ENCODE measurements at regions not wholly inside any gene's neighbourhood (a gene's known extent, or its start where the extent isn't known, plus 50 kb on each side); places are given as distances from the start of the nearest gene placed in this dataset.

DNA sequence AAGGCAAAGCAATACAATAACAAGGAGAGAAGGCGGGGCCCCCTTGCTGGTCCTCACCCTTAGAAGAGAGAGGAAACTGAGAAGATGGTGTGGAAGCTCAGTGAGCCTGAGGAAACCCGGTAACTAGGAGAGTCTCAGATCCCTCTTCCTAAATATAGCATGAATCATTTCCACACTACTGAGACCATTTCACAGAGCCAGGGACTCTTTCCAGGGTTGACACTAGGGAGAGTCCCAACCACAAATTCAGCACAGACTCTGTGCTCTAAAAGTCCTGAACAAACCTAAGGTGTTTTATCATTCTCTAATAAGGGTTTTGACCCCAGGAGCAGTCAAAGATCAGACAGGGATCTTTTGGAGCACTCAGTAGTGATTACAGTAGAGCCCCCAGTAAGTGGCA lies 647.7 kb downstream of the KCNT2 start:
- TF ChIP-seq ZNF282 (CRISPR knock-in tag; IDR thresholded peaks at IDR 0.05): no peak
- TF ChIP-seq, protein P1, sequence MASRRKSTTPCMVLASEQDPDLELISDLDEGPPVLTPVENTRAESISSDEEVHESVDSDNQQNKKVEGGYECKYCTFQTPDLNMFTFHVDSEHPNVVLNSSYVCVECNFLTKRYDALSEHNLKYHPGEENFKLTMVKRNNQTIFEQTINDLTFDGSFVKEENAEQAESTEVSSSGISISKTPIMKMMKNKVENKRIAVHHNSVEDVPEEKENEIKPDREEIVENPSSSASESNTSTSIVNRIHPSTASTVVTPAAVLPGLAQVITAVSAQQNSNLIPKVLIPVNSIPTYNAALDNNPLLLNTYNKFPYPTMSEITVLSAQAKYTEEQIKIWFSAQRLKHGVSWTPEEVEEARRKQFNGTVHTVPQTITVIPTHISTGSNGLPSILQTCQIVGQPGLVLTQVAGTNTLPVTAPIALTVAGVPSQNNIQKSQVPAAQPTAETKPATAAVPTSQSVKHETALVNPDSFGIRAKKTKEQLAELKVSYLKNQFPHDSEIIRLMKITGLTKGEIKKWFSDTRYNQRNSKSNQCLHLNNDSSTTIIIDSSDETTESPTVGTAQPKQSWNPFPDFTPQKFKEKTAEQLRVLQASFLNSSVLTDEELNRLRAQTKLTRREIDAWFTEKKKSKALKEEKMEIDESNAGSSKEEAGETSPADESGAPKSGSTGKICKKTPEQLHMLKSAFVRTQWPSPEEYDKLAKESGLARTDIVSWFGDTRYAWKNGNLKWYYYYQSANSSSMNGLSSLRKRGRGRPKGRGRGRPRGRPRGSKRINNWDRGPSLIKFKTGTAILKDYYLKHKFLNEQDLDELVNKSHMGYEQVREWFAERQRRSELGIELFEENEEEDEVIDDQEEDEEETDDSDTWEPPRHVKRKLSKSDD (conservative IDR thresholded peaks at IDR 0.05; ENCODE audit: low read length): no peak
- TF ChIP-seq ZNF41 (CRISPR knock-in tag; conservative IDR thresholded peaks at IDR 0.05): no peak
- TF ChIP-seq GABPA (tag; conservative IDR thresholded peaks at IDR 0.05; ENCODE audit: low read depth): no peak
- no peak for TF ChIP-seq SOX6 (IDR thresholded peaks at IDR 0.05)
- TF ChIP-seq, protein P2, sequence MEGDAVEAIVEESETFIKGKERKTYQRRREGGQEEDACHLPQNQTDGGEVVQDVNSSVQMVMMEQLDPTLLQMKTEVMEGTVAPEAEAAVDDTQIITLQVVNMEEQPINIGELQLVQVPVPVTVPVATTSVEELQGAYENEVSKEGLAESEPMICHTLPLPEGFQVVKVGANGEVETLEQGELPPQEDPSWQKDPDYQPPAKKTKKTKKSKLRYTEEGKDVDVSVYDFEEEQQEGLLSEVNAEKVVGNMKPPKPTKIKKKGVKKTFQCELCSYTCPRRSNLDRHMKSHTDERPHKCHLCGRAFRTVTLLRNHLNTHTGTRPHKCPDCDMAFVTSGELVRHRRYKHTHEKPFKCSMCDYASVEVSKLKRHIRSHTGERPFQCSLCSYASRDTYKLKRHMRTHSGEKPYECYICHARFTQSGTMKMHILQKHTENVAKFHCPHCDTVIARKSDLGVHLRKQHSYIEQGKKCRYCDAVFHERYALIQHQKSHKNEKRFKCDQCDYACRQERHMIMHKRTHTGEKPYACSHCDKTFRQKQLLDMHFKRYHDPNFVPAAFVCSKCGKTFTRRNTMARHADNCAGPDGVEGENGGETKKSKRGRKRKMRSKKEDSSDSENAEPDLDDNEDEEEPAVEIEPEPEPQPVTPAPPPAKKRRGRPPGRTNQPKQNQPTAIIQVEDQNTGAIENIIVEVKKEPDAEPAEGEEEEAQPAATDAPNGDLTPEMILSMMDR (IDR thresholded peaks at IDR 0.05 in 2 of 3, conservative IDR thresholded peaks at IDR 0.05 in 1 of 3; ENCODE audit: insufficient read depth in 2 of 3, low read depth in 1 of 3, low read length in 3 of 3): no peak
- TF ChIP-seq, protein P3, sequence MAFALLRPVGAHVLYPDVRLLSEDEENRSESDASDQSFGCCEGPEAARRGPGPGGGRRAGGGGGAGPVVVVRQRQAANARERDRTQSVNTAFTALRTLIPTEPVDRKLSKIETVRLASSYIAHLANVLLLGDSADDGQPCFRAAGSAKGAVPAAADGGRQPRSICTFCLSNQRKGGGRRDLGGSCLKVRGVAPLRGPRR (CRISPR knock-in tag; IDR thresholded peaks at IDR 0.05): no peak

All from K562 (cell line).